Stimulated activated CD8-positive, alpha-beta memory T cell treated with anti-CD3 and anti-CD28 coated beads, Interleukin-15, amount 100 ng/mL, for 4 hours (primary cell): ENCODE measurements at regions not wholly inside any gene's neighbourhood (a gene's known extent, or its start where the extent isn't known, plus 50 kb on each side); places are given as distances from the start of the nearest gene placed in this dataset.

ENCODE experiments used
- DNase-seq, 2 donors: peaks; one replicate each; pipeline ENCODE4 v3.0.0-alpha.2; 2020; ENCODE audit warnings: low read depth in 2 of 2

DNA sequence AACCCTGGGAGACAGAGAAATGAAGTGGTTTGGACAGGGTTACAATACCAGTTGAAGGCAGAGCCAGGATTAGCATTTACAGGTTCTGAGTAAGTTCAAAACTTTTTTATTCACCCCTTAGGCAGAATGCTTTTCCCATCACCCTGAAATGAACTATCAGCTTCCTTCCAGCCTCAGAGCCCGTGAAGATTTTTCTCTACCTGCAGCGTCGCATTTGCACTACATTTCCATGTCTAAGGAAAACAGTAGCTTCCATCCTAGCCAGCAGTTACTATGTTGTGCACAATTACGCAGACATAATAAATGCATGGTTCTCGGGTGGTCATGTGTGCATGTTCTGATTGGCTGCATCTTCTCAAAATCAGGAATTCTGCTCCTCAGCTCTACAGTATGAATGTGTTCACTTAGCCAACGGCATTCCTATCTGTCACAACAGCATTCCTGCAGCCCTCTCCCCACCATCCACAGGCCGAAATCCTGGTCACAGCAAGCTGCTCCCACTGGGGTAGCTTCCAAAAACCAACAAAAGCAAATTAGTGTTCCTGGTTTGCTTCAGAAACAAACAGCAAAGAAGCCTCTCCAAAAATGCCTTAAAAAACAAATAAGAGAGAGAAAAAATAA lies 510.8 kb upstream of the SEMA6D start:
- no peak for DNase-seq

DNA sequence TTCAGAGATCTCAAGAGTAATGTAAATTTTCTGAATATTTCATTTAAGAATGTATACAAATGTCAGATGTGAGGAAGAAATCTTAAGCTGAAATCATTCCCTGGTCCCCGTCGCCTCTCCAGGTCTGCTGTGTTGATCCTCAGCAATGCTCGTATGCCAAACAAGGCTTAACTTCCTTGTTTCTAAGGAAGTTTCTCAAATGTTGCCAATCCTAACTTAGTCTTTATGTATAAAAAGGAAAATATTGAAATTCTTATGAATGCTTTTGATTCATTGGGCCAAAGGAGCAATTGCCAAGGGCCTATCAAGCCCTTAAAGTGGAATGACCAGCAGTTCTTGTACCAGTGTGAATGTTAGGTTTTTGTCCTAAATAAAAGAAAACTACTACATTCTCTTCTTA lies 507.7 kb upstream of the SEMA6D start:
- DNase-seq = no peak

DNA sequence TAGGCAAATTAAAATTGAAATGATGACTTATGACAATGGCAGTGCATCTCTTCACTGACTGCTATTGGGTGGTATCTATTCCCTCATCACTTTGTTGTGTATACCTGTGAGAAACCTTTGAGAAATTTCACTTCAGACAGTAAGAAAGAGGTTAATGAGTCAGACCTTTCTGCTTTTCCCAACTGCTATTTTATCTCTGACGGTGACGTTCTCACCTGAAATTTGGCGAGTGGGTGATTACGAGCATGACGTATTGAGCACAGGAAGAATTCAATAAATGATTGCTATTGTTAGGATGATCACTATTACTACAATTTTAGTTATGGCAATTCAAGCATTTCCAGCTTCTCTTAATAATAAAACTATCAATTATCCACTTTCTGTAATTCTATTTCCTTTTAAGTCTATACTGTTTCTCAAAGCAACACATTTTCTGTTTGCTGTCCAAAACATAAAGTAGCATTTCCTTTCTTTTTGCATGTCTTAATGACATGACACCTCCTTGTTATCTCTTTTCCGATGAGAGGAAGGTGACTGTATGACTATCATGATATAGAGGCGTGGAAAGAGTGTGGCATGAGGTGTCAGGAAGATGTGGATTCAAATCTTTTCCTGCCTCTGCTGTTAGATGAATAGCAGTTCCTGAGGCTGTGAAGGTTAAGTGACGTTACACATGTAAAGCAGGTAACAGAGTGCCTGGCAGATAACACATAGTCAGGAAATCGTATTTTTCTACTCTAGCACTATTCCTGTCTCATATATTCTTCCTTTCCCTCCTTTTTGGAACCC lies 504.9 kb upstream of the SEMA6D start:
- DNase-seq = no peak

DNA sequence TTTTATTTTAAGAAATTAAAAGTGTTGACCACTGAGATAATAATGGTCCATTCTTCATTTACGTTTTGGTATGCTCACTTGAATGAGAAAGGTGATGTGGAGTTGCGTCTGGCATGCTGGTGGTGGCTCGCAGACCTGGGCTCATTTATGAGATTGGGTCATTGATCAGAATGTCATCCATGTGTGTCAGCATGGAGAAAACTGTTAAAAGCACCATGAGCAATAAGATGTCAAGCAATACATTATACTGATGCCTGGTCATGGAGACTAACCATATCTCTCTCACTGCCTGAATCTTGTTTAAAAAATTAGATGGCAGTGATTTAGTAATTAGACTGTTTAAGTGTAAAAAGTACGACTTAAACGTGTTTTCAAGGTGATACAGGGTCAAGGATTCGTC lies 503.4 kb upstream of the SEMA6D start:
- no peak for DNase-seq

DNA sequence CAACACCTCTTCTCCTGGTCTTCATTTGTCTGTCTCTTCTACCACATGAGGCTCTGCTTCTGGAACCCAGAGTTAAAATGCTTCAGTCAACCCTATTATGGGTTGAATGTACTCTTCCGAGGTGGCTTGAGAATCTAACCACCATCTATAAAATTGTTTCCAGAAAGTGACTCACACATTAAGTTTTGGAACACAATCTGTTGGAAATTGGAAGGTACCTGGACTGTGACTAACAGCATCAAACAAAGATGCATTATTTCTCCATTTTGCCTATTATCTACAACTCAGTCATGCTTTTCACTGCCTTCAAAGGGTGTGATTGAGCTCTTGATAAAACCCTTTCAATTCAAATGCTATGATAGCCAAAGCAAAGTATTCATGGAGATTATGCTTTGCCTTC lies 499.0 kb upstream of the SEMA6D start:
- DNase-seq = no peak

DNA sequence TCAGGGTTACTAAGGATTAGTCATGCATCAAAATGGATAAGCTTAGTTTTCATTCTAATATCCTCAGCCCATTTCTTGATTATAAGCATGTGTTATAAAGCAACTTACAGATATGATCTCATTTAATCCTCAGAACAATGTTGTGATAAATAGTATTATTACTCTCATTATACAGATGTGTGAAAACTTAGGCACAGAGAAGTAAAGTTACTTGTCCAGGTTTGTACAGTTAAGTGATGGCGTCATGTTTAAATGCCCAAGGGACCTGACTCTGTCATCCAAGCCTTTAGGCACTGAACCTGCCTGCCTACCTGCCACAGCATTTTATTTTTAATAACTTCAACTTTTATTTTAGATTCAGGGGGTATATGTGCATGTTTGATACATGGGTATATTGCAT lies 472.9 kb upstream of the SEMA6D start:
- no peak for DNase-seq

DNA sequence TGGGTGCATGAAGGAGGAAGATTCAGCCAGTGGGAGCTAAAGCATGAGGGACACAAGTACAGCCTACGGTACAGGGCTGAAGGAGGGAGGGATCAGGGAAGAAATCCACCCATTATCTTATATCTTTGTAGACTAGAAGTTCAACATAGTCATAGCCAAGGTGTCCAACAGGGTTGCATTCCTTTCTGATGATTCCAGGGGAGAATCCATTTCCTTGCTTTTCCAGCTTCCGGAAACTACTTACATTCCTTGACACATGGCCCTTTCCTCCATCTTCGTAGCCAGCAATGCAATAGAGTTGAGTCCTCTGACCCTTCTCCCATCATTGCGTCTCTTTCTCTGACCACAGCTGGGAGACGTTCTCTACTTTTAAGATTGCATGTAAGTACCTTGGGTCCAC lies 471.0 kb upstream of the SEMA6D start:
- no peak for DNase-seq

DNA sequence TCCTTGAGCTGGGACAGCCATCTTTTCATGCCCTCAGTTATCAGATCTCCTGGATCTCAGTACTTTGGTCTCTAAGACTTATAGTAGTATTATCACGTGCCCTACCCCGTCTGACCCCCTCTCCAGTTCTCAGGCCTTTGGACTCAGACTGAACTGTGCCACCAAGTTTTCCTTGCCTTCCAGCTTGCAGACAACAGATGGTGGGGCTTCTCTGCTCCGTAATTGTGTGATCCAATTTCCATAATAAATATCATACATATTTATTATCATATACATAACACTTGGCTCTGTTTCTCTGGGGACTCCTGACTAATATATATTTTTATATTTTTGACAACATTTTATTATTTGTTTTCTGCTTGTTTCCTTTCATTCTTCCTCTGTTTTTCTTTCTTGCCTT lies 458.8 kb upstream of the SEMA6D start:
- no peak for DNase-seq

DNA sequence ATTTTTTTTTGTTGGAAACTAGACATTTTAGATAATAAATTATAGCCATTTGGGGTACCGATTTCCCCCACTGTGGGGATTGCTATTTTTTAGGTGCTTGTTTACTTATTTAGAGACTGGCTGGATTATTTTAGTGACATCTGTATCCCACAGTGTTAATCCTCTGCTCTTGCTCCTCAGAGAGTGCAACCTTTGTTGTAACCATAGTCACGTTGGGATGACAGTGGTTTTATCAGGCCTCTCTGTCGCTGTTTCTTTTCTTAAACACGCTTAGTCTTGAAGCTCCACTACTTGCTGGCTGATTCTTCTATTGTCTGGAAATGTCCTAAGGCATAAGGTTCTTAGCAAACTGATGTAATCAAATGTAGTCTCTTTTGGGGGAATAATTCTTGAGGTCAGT lies 451.6 kb upstream of the SEMA6D start:
- DNase-seq = no peak

DNA sequence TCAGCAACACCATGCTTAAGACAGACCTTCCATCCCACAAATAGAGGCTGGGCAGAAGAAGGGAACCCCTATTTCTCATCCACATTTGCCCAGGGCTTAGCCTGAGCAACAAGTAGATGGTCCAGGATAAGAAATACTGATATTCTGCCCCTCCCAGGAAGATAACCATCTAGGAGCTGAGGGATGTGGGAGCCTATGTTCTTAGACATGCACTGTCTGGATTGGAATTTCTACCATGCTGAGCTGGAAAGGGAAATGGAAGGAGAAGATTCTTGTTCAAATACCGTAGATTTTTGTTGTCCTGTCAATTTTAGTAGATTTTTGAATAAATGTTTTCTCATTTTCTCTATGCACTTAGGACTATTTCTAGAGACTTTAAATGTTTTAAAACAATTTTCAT lies 450.7 kb upstream of the SEMA6D start:
- DNase-seq = no peak

DNA sequence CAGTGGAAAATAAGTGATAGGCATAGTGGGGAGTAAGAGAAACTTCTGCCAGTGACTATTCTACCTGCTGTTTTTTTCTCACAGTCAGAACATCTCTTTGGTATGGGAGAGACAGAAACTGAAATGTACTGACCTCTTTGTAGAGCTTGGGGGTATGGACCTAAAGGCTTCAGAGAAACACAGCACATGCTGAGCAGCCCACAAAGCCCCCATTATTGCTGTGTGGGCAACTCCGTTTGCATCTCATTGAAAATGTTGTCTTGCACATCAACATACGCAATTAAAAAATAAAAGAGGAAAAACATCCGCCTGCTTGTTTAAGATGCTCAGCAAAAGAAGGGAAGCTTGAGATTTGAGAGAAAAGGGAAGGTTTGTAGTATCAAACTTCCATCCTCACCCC lies 443.4 kb upstream of the SEMA6D start:
- no peak for DNase-seq

DNA sequence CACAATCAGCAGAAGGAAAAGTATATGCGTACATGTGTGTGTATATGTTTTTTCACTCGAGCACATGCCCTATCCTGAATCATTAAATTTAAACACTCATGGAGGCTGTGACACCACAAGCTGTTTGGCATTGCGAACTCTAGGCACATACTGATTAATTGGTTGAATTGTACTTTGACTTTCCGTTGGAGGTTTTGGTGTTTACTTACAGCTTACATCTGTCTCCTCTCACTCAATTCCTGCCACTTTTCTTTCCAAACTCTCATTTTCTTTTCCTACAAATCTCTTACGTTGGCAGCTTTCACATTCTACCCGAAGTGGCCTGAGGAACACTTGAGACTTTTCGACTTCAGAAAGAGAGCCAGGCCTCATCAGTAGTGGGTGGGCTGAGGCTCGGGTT lies 434.1 kb upstream of the SEMA6D start:
- no peak for DNase-seq

DNA sequence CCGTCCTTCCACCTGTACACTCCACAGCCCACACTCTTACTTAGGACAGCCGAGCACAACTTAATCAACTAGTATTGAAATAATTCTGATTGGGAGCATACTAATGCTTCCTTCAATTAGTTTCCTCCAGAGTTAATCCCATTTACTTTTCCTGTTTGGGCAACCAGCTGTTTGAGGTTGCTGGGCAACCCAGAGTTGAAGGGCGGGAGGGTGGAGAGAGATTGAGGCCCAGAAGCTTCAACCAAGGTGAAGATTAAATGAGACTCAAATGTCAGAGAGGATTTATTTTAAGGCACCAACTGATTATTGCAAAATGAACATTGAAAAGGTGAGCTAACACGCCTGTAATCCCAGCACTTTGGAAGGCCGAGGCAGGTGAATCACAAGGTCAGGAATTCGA lies 428.5 kb upstream of the SEMA6D start:
- no peak for DNase-seq

DNA sequence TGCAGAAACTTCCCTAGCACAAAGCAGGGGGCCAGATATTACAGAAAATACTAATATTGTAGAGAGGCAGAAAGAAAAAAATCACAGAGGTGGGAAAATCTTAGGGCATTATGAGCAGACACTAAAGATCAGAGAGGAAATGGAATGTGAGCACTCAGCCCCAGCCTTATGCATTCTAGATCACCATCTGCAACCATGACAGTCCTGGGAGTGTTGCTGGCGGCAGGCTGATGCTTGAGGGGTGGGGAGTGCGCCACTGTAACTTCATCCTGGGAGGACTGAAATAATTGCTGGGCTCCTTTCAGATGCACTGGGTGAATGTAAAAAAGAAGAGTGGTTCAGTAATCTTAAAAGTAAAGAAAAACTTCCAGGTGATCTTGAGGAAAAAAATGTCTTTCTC lies 427.6 kb upstream of the SEMA6D start:
- no peak for DNase-seq

DNA sequence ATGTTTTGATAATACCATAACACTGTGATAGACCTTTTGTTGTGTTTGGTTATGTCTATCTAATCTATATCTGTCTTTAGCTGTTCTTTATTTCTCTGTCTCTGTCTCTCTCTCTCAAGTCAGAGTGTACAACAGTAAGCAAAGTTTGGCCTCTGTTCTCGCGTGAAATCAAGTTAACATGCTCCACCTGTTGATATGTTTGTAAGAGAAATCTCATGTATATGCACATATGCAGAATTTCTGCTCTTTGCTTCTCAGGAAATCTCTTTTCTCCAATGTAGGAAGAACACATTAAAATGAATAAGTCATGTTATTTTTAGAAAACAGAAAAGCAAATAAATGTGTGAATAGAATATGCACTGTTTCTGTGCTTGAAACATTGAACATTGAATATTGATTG lies 425.5 kb upstream of the SEMA6D start:
- DNase-seq = no peak

DNA sequence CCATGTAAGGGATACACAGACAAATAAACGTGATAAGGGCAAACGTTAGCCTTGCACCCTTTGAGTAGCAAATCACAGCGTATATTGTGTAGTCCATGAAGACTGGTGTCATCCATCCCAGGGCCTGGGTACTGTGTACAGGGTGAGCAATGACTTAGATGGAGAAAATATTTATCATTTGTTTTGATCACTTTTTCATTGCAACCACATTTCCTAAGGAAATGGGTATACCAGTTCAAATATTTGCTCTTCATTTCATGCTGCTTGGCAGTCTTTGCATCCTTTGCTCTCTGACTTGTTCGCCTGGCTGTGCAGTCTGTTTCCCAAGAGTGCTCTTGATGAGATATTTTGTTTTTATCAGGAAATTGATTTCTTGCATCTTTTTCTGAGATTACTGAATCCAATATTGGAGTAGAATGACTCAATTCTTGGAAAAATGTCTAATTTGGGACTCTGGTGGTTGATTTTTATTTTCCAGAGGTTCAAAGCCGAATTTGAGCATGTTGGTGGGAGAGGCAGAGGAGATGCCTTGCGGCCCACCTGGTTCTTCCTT lies 424.6 kb upstream of the SEMA6D start:
- no peak for DNase-seq

DNA sequence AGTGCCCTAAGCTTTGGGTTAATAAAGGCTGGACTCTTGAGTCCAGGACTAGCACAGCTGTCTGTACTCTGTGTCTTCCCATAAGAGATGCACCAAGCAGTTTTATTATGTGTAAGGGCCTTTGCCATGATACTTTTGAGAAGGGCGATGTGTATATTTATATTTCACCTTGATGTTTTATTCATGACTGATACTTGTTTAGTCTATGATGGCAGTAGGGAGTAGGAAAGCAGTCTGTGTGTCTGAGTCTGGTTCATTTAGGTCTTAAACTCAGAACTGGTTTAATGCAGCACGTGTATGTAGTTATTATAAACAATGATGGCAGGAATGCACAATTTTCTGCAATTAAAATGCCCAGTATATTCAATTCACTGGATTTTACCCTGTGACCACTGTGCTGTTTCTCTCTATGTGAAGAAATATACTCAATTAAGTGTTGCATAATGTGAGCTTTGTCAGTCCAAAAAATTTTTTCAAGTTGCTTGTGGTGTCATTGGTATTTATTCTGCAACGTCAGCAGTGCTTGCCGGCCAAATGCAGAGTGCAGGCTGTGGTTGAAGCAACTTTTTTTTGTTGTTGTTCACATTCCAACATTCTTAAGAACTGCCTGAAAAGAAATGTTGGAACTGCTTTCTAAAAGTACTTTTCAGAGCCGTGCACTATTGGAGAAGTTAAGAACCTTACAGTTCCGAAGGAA lies 423.7 kb upstream of the SEMA6D start:
- no peak for DNase-seq

DNA sequence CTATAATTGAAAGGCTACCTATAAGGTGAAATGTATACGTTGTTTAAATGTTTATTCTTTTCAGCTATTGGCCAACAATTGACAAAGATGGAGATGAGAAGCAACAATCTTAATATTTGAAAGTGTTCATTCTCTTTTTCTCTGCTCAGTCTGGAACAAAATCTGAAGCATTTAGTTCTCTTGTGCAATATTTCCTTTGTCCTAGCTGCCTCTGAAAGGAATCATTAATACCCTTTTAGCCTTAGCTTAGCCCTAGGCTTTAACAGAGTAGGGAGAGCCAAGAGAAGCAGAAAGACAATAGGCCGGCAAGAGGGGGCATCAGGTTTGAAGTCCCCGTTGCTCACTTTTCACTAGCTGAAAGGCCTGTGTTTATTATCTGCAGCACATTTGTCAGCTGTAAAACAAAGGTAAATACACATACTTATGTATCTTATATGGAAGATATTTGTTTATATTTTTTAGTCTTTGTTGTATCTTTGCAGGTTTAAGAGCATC lies 422.5 kb upstream of the SEMA6D start:
- DNase-seq = no peak

DNA sequence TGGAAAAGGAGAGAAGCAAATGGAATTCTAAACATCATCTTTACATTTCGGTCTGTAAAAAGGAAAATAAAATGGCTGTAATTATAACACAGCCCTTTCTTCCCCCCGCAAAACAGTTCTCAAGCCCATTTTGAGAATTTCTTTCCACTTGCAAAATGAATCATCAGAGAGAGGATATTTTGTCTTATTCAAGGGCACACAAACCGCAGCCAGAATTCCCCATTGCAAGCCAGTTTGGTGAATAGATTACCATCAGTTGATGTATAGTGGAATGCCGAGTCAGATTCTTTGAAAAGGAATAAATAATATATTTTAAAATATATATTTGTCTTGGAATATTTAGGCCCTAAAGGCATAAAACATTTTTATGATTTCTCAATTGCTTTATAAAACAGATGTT lies 420.4 kb upstream of the SEMA6D start:
- no peak for DNase-seq

DNA sequence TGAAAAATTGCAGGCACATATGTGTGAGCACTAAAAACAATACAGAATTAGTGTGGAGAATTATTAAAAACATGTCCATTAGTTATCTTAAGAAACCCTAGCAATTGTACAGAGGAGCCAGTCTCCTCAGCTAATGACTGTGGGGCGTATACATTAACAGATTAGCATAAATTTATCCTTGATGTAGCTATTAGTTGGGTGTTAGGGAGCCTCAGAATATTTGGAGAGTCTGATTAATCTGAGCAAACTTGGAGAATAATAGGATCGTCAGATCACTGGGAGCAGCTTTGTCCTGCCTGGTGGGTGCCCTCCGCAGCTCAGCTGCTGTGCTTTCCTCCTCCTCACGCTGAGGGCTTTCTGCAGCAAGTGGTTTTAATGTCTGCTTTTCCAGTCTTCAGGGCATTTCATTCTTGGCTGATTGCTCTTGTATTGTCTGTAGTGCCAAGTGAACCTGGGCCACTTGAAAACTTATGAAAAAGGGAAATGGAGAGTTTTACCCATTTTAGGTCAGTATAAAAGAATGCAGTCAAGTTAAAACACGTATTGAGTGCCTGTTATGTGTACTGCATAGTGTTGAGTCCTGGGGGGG lies 417.4 kb upstream of the SEMA6D start:
- no peak for DNase-seq

DNA sequence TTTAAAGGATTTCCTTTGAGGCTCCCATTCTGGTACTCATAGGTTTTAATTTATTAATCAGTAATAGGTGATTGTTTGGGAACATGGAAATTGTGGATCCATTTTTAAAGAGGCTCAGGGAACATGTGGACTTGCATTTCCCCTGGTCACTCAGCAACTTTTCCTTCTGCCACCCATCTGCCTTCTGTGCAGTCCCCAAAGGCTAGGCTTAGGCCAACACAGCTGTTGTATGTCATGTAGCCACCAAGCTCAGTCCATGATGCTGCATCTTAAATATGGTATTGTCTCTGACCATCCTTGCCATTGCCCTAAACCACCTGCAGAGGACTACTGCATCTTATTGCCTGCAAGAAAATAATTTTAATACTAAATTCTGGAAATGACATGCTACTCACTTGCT lies 416.7 kb upstream of the SEMA6D start:
- no peak for DNase-seq

DNA sequence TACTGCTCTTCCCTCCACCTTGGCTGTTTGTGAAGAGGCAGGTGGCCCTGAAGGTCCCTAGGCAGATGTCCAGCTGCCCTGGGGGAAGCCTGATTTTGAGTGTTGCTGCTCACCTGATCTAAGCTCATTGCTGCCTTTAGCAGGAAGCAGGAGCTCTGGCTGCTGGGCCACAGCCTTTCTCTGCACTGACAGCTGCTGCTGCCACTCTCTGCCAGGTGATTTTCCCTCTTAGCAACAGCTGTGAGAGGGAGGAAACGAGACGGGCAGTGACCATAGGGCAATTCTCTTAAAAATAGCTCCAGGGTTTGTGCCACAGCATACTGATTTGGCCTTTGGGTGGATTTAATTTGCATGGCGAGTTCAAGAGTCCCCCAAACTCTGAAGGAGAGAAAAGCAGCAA lies 415.8 kb upstream of the SEMA6D start:
- no peak for DNase-seq
